GM23338 (cell line): ENCODE measurements at regions not wholly inside any gene's neighbourhood (a gene's known extent, or its start where the extent isn't known, plus 50 kb on each side); places are given as distances from the start of the nearest gene placed in this dataset.
"Not testable (repeated sequence)": the region's sequence is repeated elsewhere in the genome, so short reads cannot be mapped to it uniquely, and the experiment has no call there.

Source experiments
- ATAC-seq: fragments of 200-7000 bp; cut with Tn5 transposase; 3 replicates; pipeline ENCODE4 v1.9.1; 2020
- DNase-seq: peaks from one replicate; pipeline ENCODE4 v3.0.0-alpha.2; 2015; ENCODE audit warnings: low spot score
- H2AFZ ChIP-seq: fragments of 200-600 bp; sonication (generic); 2 replicates; pipeline ENCODE4 v1.8.0; 2016; ENCODE audit warnings: antibody characterized with exemption, mild to moderate bottlenecking, moderate library complexity
- H3F3A ChIP-seq: fragments of 200-600 bp; sonication (generic); replicated peaks from 2 replicates; pipeline ENCODE4 v1.8.0; 2017; ENCODE audit warnings: antibody characterized with exemption, mixed run types, low read depth
- H3K27ac ChIP-seq: fragments of 200-600 bp; sonication (generic); 2 replicates; pipeline ENCODE4 v1.6.1; 2016; ENCODE audit warnings: low read depth
- H3K27me3 ChIP-seq: fragments of 200-600 bp; sonication (generic); 2 replicates; pipeline ENCODE4 v1.8.0; 2016; ENCODE audit warnings: mild to moderate bottlenecking, mixed run types, moderate library complexity; ENCODE audit not compliant: insufficient read depth
- H3K36me3 ChIP-seq: fragments of 200-600 bp; sonication (generic); 2 replicates; pipeline ENCODE4 v1.8.0; 2016; ENCODE audit warnings: mild to moderate bottlenecking; ENCODE audit not compliant: insufficient read depth
- H3K4me1 ChIP-seq: fragments of 200-600 bp; sonication (generic); 2 replicates; pipeline ENCODE4 v1.8.0; 2016; ENCODE audit warnings: mild to moderate bottlenecking, moderate library complexity; ENCODE audit not compliant: insufficient read depth
- H3K4me2 ChIP-seq: fragments of 200-600 bp; sonication (generic); 2 replicates; pipeline ENCODE4 v1.7.1; 2017; ENCODE audit warnings: mixed run types
- H3K4me3 ChIP-seq: fragments of 200-600 bp; sonication (generic); 2 replicates; pipeline ENCODE4 v1.6.1; 2016; ENCODE audit warnings: mixed run types
- H3K79me2 ChIP-seq: fragments of 200-600 bp; sonication (generic); replicated peaks from 2 replicates; pipeline ENCODE4 v1.8.0; 2017; ENCODE audit warnings: mild to moderate bottlenecking; ENCODE audit not compliant: insufficient read depth
- H3K9me2 ChIP-seq: fragments of 200-600 bp; sonication (generic); 2 replicates; pipeline ENCODE4 v1.8.0; 2017; ENCODE audit not compliant: insufficient read depth
- H4K20me1 ChIP-seq: fragments of 200-600 bp; sonication (generic); replicated peaks from 2 replicates; pipeline ENCODE4 v1.8.0; 2017; ENCODE audit warnings: mild to moderate bottlenecking; ENCODE audit not compliant: insufficient read depth
- H3K27ac Mint-ChIP-seq: 2 replicates; pipeline ENCODE4 v1.8.0; 2020; ENCODE audit warnings: inconsistent platforms, mild to moderate bottlenecking, moderate library complexity, mixed read lengths
- H3K27me3 Mint-ChIP-seq: 3 replicates; pipeline ENCODE4 v1.8.0; 2022; ENCODE audit warnings: low read depth, mild to moderate bottlenecking, moderate library complexity, mixed read lengths, inconsistent platforms; ENCODE audit not compliant: insufficient read depth, poor library complexity
- H3K36me3 Mint-ChIP-seq: 3 replicates; pipeline ENCODE4 v1.8.0; 2021; ENCODE audit warnings: low read depth, mild to moderate bottlenecking, inconsistent platforms, moderate library complexity, mixed read lengths
- H3K4me1 Mint-ChIP-seq: 3 replicates; pipeline ENCODE4 v1.8.0; 2020; ENCODE audit warnings: mild to moderate bottlenecking, inconsistent platforms, mixed read lengths
- H3K4me3 Mint-ChIP-seq: 3 replicates; pipeline ENCODE4 v1.8.0; 2021; ENCODE audit warnings: moderate library complexity, mild to moderate bottlenecking, inconsistent platforms, mixed read lengths
- H3K9me3 Mint-ChIP-seq: 3 replicates; pipeline ENCODE4 v1.8.0; 2020; ENCODE audit warnings: moderate library complexity, mild to moderate bottlenecking, inconsistent platforms, mixed read lengths
- CTCF ChIP-seq, 2 experiments: fragments of 200-600 bp in 1 of 2; sonication (generic) in 1 of 2; conservative IDR thresholded peaks; 2 replicates each; pipeline versions ENCODE4 v1.5.1 to v1.6.1; 2016 to 2017; ENCODE audit warnings: antibody characterized with exemption in 2 of 2, low read depth in 2 of 2, mild to moderate bottlenecking in 2 of 2, moderate library complexity in 1 of 2
- EZH2phosphoT487 ChIP-seq: fragments of 200-600 bp; sonication (generic); IDR thresholded peaks from one replicate; pipeline ENCODE4 v1.8.1; 2018; ENCODE audit warnings: antibody characterized with exemption; ENCODE audit not compliant: unreplicated experiment
- REST ChIP-seq: IDR thresholded peaks from one replicate; pipeline ENCODE4 v1.6.1; 2018; ENCODE audit warnings: antibody characterized with exemption; ENCODE audit not compliant: unreplicated experiment
- ZNF114 ChIP-seq: fragments of 250-450 bp; sonication (Bioruptor Pico); IDR thresholded peaks from 2 replicates; pipeline ENCODE4 v1.5.0; 2020; ENCODE audit warnings: mild to moderate bottlenecking, moderate library complexity

GRCh38 chr9:24067107-24067506, 241.1 kb upstream of the ELAVL2 start:
- not testable (repeated sequence) for H3K27ac Mint-ChIP-seq, H3K9me2 ChIP-seq, DNase-seq, H3K27ac ChIP-seq, H3K36me3 ChIP-seq, H3K36me3 Mint-ChIP-seq, H3K4me1 ChIP-seq, ATAC-seq, H3K27me3 ChIP-seq, H4K20me1 ChIP-seq, H3K4me2 ChIP-seq, H3K4me3 Mint-ChIP-seq, H3K27me3 Mint-ChIP-seq, H3K79me2 ChIP-seq, H3K9me3 Mint-ChIP-seq, H3F3A ChIP-seq, H2AFZ ChIP-seq, H3K4me3 ChIP-seq
- peaks cover 14% of the 10 kb centered on the region for H3K4me1 Mint-ChIP-seq
- peak; percentile 68 for TF ChIP-seq REST

- no peak overlapping the region for H3K4me3 ChIP-seq
- Mint-ChIP-seq H3K27me3 (no peaks in the 10 kb centered on the region), H3K4me1 (peaks cover 4% of the 10 kb centered on the region; the same call in 2 of the 3 replicates), H3K4me3 (no peak overlapping the region), H3K9me3 (no peaks in the 10 kb centered on the region; the same call in 2 of the 3 replicates), H3K36me3 (no peaks in the 10 kb centered on the region), H3K27ac (no peak overlapping the region)
- H3K27me3 ChIP-seq: no peaks in the 10 kb centered on the region
- no peak overlapping the region for H3K4me2 ChIP-seq
- no peak for ATAC-seq
- H3K4me1 ChIP-seq: no peaks in the 10 kb centered on the region
- no peaks in the 10 kb centered on the region for H3F3A ChIP-seq
- no peaks in the 10 kb centered on the region for H3K79me2 ChIP-seq
- no peaks in the 10 kb centered on the region for H3K9me2 ChIP-seq
- no peak overlapping the region; the same call in 1 of the 2 replicates for H2AFZ ChIP-seq
- no peak for DNase-seq
- no peak overlapping the region for H3K27ac ChIP-seq
- TF ChIP-seq EZH2phosphoT487: no peak
- no peaks in the 10 kb centered on the region for H4K20me1 ChIP-seq
- H3K36me3 ChIP-seq: no peaks in the 10 kb centered on the region
Measured at GRCh38 chr9:24059651-24060050, 233.6 kb upstream of the ELAVL2 start.

GRCh38 chr9:24051587-24051986, 225.5 kb upstream of the ELAVL2 start:
- Histone ChIP-seq H2AFZ (no peak overlapping the region), H3K4me1 (no peaks in the 10 kb centered on the region), H4K20me1 (no peaks in the 10 kb centered on the region), H3K27ac (no peak overlapping the region), H3K9me2 (peaks cover 5% of the 10 kb centered on the region; the same call in 1 of the 2 replicates), H3F3A (no peaks in the 10 kb centered on the region), H3K27me3 (no peaks in the 10 kb centered on the region), H3K36me3 (no peaks in the 10 kb centered on the region), H3K4me2 (no peak overlapping the region), H3K79me2 (no peaks in the 10 kb centered on the region), H3K4me3 (no peak overlapping the region)
- H3K4me1 Mint-ChIP-seq: no peaks in the 10 kb centered on the region
- H3K36me3 Mint-ChIP-seq: no peaks in the 10 kb centered on the region
- no peaks in the 10 kb centered on the region for H3K9me3 Mint-ChIP-seq
- H3K4me3 Mint-ChIP-seq: no peak overlapping the region
- ATAC-seq (no peak), DNase-seq (peak; percentile 21)
- H3K27ac Mint-ChIP-seq: no peak overlapping the region
- TF ChIP-seq ZNF114 (CRISPR knock-in tag) (no peak), CTCF (conservative IDR thresholded peaks at IDR 0.05; ENCODE audit: low read depth in 2 of 2) (peak; percentile 46 to 63)
- no peaks in the 10 kb centered on the region for H3K27me3 Mint-ChIP-seq

GRCh38 chr9:24050239-24050638, 224.2 kb upstream of the ELAVL2 start:
- H3K79me2 ChIP-seq, H4K20me1 ChIP-seq, H3K36me3 ChIP-seq, DNase-seq, H3K4me3 ChIP-seq, H3K4me1 Mint-ChIP-seq, H3K36me3 Mint-ChIP-seq, H2AFZ ChIP-seq, H3K27me3 Mint-ChIP-seq, H3K27ac ChIP-seq, H3K27me3 ChIP-seq, H3K4me2 ChIP-seq, H3K4me3 Mint-ChIP-seq, H3K9me2 ChIP-seq, H3K9me3 Mint-ChIP-seq, H3K4me1 ChIP-seq, H3K27ac Mint-ChIP-seq, H3F3A ChIP-seq, ATAC-seq: not testable (repeated sequence)
